ENCODE measurements at regions not wholly inside any gene's neighbourhood (a gene's known extent, or its start where the extent isn't known, plus 50 kb on each side); places are given as distances from the start of the nearest gene placed in this dataset.

- TF ChIP-seq CTCF (IDR thresholded peaks at IDR 0.05 in 2 of 3, conservative IDR thresholded peaks at IDR 0.05 in 1 of 3; ENCODE audit: control insufficient read depth in 2 of 3, extremely low read depth in 1 of 3, insufficient read depth in 1 of 3, low read depth in 3 of 3, low read length in 3 of 3): no peak
- no peak for TF ChIP-seq SMC3 (IDR thresholded peaks at IDR 0.05; ENCODE audit: borderline replicate concordance, low read length)
- no peak for TF ChIP-seq YY1 (IDR thresholded peaks at IDR 0.05; ENCODE audit: low read depth, low read length)
- no peak for TF ChIP-seq REST (IDR thresholded peaks at IDR 0.05; ENCODE audit: low read depth, low read length)
- TF ChIP-seq HDAC2 (IDR thresholded peaks at IDR 0.05): no peak
Observed at GRCh38 chr10:117603726-117604125, 61.2 kb downstream of the EMX2 start.

Measured in GM12878 (cell line).